Activated naive CD8-positive, alpha-beta T cell treated with anti-CD3 and anti-CD28 coated beads, Interleukin-2, amount 50 U/mL, for 24 hours (primary cell): ENCODE measurements at regions not wholly inside any gene's neighbourhood (a gene's known extent, or its start where the extent isn't known, plus 50 kb on each side); places are given as distances from the start of the nearest gene placed in this dataset.
"Not testable (repeated sequence)": the region's sequence is repeated elsewhere in the genome, so short reads cannot be mapped to it uniquely, and the experiment has no call there.

ENCODE experiments used
- ATAC-seq: fragments of 150-1000 bp; cut with Tn5 transposase; one replicate; pipeline ENCODE4 v1.10.0; 2021
- DNase-seq: peaks from one replicate; pipeline ENCODE4 v3.0.0; 2021
- H3K27ac Mint-ChIP-seq: one replicate; pipeline ENCODE4 v1.8.0; 2021; ENCODE audit warnings: mild to moderate bottlenecking, mixed read lengths
- H3K27me3 Mint-ChIP-seq: one replicate; pipeline ENCODE4 v1.8.0; 2021; ENCODE audit warnings: mixed read lengths
- H3K36me3 Mint-ChIP-seq: one replicate; pipeline ENCODE4 v1.8.0; 2021; ENCODE audit warnings: low read depth, mixed read lengths
- H3K4me1 Mint-ChIP-seq: one replicate; pipeline ENCODE4 v1.8.0; 2021; ENCODE audit warnings: mixed read lengths
- H3K4me3 Mint-ChIP-seq: one replicate; pipeline ENCODE4 v1.8.0; 2021; ENCODE audit warnings: mild to moderate bottlenecking, moderate library complexity, mixed read lengths
- H3K9me3 Mint-ChIP-seq: one replicate; pipeline ENCODE4 v1.8.0; 2021; ENCODE audit warnings: mixed read lengths

DNA sequence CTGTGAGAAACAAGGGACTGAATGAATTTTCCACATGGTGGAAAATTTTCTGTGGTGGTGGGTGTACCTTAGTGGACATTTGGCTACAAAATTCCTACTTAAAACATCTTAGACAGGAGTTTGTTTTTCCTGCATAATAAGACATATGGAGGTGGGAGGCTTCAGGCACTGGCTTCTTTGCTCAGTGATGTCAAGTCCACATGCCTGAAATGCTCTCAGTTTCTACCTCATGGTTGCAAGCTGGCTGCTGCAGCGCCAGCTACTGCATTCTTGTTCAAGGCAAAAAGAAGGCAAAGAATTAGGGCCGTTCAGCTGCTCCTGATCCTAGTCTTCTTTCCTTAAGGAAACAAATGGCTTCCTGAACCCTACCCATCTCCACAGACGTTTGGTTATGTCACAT, 99.9 kb upstream of the FAM204A start:
- DNase-seq (no peak), ATAC-seq (no peak)
- Mint-ChIP-seq H3K27me3 (peaks cover 33% of the 10 kb centered on the region), H3K4me3 (no peak overlapping the region), H3K36me3 (no peaks in the 10 kb centered on the region), H3K27ac (no peak overlapping the region), H3K4me1 (no peaks in the 10 kb centered on the region), H3K9me3 (no peaks in the 10 kb centered on the region)

DNA sequence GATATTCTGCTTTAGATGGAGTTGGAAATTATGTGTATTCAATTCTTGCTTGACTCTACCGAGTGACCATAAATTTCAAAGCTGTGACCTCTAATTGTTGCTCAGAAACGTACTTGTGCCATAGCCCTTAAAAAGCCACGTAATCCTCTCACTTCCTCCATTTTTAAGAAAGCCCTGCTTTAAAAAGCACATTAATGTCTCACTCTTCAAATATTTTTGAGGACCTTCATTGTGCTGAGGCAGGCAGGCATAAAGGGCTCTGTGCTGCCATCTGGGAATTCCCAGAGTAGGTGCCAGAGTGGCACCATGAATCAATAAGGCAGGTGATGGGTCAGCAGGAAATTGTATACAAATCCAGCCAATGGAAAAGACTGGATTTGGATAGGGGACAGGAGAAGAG, 97.7 kb upstream of the FAM204A start:
- Mint-ChIP-seq H3K36me3 (no peaks in the 10 kb centered on the region), H3K27me3 (peaks cover 30% of the 10 kb centered on the region), H3K4me1 (no peaks in the 10 kb centered on the region), H3K27ac (no peak overlapping the region), H3K4me3 (no peak overlapping the region), H3K9me3 (no peaks in the 10 kb centered on the region)
- ATAC-seq (no peak), DNase-seq (no peak)

DNA sequence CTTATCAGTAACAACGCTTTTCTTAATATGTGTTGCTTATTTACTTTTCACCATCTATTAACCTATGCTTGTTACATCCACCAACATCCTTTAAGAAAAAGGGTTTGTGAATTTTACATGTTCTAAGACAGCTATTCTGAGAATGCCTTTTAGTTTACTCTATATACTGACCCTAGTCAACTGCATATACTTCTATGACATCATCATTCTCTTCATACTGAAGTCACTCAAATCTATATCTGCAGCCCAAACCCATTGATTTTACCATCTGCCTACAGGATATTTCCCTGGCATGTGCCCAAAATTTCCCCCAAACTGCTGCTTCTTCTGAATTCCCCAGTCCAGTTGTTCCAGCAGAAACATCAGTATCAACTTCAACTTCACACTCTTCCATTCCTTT, 94.6 kb upstream of the FAM204A start:
- no peaks in the 10 kb centered on the region for H3K36me3 Mint-ChIP-seq
- H3K4me3 Mint-ChIP-seq: no peak overlapping the region
- no peak overlapping the region for H3K27ac Mint-ChIP-seq
- no peaks in the 10 kb centered on the region for H3K4me1 Mint-ChIP-seq
- peaks cover 26% of the 10 kb centered on the region for H3K27me3 Mint-ChIP-seq
- no peak for ATAC-seq
- H3K9me3 Mint-ChIP-seq: no peaks in the 10 kb centered on the region
- DNase-seq: no peak

DNA sequence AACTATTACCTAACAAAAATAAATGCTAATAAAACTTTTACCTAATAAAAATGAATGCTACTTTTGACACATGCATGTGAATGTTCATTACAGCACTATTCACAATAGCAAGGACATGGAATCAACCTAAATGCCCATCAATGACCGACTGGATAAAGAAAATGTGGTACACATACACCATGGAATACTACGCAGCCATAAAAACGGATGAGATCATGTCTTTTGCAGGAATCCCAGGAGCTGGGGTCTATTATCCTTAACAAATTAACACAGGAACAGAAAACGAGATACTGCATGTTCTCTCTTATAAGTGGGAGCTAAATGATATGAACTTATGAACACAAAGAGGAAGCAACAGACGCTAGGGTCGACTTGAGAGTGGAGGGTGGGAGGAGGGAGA, 88.1 kb upstream of the FAM204A start:
- no peak overlapping the region for H3K4me3 Mint-ChIP-seq
- H3K36me3 Mint-ChIP-seq: no peaks in the 10 kb centered on the region
- H3K9me3 Mint-ChIP-seq: peaks cover 4% of the 10 kb centered on the region
- H3K27ac Mint-ChIP-seq: no peak overlapping the region
- H3K4me1 Mint-ChIP-seq: no peaks in the 10 kb centered on the region
- DNase-seq (no peak), ATAC-seq (no peak)
- H3K27me3 Mint-ChIP-seq: peaks cover 9% of the 10 kb centered on the region

DNA sequence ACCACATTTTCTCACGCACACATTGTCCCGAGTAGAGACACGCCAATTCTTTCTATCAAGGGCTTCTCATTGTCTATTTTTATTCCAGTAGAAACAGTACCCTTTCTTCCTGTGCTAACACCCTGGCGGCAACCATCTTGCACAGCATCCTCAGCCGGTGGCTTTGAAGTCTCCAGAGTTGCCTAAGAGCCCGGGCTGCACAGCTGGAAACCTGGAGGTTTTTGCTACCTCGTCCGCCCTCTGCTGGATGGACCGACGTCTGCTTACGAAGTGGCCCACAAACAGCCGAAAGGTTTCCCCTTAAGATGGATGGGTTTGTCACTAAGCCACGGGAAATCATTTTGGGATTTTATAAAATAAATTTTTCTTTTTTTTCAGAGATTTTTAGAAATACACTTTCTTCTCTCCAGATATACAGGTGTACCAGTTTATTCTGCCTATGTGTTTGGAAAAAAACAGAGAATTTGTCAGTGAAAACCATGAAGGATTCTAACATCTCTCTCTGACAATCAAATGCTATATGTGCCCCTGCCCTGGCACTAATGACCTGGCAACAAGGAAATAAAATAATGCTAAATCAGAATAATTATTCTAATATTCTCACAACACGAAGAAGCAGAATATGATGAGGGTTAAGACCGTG, 81.8 kb upstream of the FAM204A start:
- no peak overlapping the region for H3K27ac Mint-ChIP-seq
- no peaks in the 10 kb centered on the region for H3K36me3 Mint-ChIP-seq
- no peaks in the 10 kb centered on the region for H3K9me3 Mint-ChIP-seq
- DNase-seq (peak; percentile 72), ATAC-seq (peak; percentile 95)
- H3K4me1 Mint-ChIP-seq: peaks cover 1% of the 10 kb centered on the region
- H3K27me3 Mint-ChIP-seq: peaks cover 13% of the 10 kb centered on the region
- H3K4me3 Mint-ChIP-seq: no peak overlapping the region

DNA sequence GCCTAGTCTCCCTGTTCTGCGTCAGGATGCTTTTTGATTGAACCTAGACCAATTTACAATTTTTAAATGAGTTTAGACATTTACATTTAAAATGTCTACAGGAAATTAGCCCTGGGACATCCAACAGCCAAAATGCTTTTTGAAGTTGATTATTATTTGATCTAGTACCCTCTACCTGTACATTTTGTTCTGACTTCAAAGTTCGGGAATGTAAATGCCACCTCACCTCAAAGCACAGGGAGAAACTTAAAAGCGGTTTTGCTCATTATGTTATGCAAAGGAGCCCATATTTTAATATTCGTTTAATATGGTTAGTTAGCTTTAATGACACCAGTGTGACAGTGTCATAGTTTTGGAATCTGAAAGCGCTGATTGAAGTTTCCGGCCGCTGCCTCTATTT, 80.1 kb upstream of the FAM204A start:
- H3K27ac Mint-ChIP-seq: no peak overlapping the region
- peaks cover 13% of the 10 kb centered on the region for H3K27me3 Mint-ChIP-seq
- H3K9me3 Mint-ChIP-seq: no peaks in the 10 kb centered on the region
- no peak for ATAC-seq
- no peak overlapping the region for H3K4me3 Mint-ChIP-seq
- H3K4me1 Mint-ChIP-seq: peaks cover 1% of the 10 kb centered on the region
- H3K36me3 Mint-ChIP-seq: no peaks in the 10 kb centered on the region
- DNase-seq: no peak

DNA sequence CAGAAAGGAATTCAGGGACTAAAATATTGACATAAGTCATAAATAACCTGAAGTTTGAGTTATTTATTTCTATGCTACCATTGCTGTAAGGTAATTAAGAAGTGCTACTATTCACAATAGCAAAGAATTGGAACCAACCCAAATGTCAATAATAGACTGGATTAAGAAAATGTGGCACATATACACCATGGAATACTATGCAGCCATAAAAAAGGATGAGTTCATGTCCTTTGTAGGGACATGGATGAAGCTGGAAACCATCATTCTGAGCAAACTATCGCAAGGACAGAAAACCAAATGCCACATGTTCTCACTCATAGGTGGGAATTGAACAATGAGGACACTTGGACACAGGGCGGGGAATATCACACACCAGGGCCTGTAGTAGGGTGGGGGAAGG, 77.9 kb upstream of the FAM204A start:
- not testable (repeated sequence) for ATAC-seq, H3K27me3 Mint-ChIP-seq, H3K36me3 Mint-ChIP-seq, H3K4me1 Mint-ChIP-seq, H3K27ac Mint-ChIP-seq, DNase-seq, H3K4me3 Mint-ChIP-seq, H3K9me3 Mint-ChIP-seq

DNA sequence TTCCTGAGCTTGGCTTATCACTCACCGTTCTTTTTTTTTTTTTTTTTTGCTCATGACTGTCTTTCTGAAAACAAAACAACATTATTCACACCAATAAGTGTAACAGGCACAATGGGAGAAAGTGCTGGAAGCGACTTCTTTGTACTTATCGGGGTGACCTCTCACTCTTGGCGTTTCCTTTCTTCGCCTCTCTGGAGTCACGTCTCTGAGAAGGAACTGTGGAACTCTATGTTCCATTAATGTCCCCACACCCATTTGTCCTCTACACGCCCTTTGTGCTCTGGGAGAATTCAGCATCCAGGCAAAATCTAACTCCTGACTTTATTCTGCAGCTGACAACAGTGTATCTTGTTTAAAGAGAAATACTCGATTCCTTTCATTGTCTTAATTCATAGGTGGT, 70.8 kb upstream of the FAM204A start:
- Mint-ChIP-seq H3K36me3 (no peaks in the 10 kb centered on the region), H3K27me3 (peaks cover 9% of the 10 kb centered on the region), H3K9me3 (no peaks in the 10 kb centered on the region), H3K27ac (no peak overlapping the region), H3K4me3 (no peak overlapping the region), H3K4me1 (no peaks in the 10 kb centered on the region)
- no peak for DNase-seq
- no peak for ATAC-seq

DNA sequence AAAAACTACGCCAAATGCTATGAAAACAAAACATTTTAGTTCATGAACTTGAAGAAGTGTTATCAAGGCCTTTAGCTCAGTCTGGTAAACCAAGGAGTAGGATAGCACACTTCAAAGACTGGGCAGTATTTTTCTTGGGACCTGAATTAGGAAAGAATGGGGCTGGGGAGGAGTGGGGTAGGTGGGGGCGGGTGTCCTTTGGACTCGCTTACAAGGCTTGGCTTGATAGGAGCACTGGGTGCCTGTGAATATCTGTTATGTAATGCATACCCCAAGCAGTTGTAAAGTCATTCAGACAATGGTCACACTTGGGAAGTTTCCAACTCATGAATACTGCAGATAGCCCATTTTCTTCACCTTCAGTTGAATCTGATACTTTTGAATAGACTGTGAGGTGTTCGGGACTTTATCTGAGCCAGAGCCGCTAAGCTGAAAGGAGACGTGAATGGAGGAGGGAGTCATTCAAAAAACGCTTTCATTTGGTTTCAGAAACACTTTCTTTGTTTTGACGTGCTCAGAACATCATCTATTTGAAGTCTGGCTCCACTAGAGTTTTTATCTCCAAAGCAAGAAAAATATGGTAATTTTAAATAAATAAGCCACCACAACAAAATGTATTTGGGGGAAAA, 70.1 kb upstream of the FAM204A start:
- no peak for DNase-seq
- Mint-ChIP-seq H3K36me3 (no peaks in the 10 kb centered on the region), H3K27me3 (peaks cover 9% of the 10 kb centered on the region), H3K27ac (no peak overlapping the region), H3K4me1 (no peaks in the 10 kb centered on the region), H3K4me3 (no peak overlapping the region), H3K9me3 (no peaks in the 10 kb centered on the region)
- no peak for ATAC-seq

DNA sequence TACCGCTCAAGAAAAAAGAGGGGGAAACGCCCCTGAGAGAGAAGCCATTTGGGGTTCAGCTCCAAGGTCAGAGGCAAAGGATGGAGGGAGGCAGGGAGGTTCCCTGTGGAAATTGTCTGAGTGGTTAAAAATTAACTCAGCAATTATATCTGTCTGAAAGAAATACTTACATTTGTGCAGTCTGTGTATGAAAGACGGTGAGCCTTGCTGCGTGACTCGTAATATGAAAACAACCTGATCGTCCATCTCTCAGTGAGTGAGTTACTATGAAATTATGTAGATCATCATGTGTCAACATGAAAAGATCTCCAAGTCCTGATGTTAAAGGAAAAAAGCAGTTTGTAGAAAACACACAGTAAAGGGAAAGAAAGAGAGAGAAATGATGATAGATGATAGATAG, 67.2 kb upstream of the FAM204A start:
- ATAC-seq: no peak
- H3K27me3 Mint-ChIP-seq: peaks cover 13% of the 10 kb centered on the region

DNA sequence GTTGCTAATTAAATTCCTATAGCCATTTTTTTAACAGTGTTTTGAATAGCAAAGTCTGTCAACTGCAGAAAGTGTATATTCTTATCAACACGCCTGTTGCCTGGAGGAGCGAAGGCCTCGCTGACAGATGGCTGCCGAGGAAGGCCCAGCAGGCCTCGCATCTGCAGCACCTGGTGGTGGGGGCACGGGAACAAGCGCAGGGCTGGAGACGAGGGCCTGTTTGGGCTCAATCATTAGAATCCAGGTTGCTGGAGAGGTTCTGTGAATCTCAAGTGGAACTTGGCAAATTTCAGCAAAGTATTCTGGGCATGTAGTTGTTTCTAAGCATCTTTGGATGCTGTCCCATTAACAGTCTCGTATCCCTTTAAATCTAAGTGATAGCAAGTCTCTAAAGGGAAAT, 66.1 kb upstream of the FAM204A start:
- ATAC-seq (no peak), DNase-seq (no peak)
- H3K27me3 Mint-ChIP-seq: peaks cover 20% of the 10 kb centered on the region
- H3K4me1 Mint-ChIP-seq: peaks cover 2% of the 10 kb centered on the region
- no peaks in the 10 kb centered on the region for H3K9me3 Mint-ChIP-seq
- H3K27ac Mint-ChIP-seq: no peak overlapping the region
- no peak overlapping the region for H3K4me3 Mint-ChIP-seq
- no peaks in the 10 kb centered on the region for H3K36me3 Mint-ChIP-seq

More for the DNA sequence above, 67.2 kb upstream of the FAM204A start:
- Mint-ChIP-seq H3K36me3 (no peaks in the 10 kb centered on the region), H3K4me1 (peaks cover 2% of the 10 kb centered on the region), H3K4me3 (no peak overlapping the region), H3K27ac (no peak overlapping the region), H3K9me3 (no peaks in the 10 kb centered on the region)
- DNase-seq: no peak

DNA sequence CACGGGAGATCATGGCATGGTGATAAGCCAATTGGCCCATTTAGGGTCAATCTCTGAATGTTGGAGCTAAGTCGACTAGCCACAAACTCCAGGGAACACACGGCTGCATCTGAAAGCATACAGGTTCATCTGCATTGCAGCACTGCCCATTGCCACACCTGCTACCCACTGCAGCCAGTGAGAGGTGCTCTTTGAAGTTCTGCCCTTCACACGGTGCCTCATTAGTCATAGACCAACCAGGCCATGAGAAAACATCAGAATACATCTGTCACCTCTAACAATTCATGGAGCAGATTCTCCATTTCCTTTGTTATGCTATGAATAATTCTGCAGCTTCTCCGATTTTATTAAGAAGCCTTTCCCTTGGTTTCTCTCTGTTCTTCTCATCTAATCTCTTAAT, 65.7 kb upstream of the FAM204A start:
- Mint-ChIP-seq H3K27ac (no peak overlapping the region), H3K27me3 (peaks cover 18% of the 10 kb centered on the region)
- ATAC-seq: no peak

DNA sequence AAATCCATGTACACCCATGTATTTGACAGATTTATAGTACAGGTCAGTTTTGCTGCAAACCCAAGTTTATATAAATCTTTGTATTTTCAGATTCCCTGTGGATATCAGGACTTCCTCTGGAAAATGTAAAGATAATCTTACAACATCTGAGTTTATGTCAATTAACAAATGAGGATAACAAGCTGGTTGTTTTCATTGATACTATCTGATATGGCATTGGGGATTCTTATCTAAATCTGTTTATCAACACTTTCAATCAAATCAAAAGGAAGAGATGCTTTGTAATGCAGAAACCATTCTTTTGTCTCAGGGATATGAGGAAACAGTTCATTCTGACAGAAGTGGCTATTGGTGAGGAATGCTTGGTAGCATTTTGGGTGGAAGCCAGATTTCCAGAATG, 64.9 kb upstream of the FAM204A start:
- ATAC-seq (no peak), DNase-seq (no peak)
- Mint-ChIP-seq H3K4me3 (no peak overlapping the region), H3K9me3 (peaks cover 4% of the 10 kb centered on the region), H3K27ac (no peak overlapping the region), H3K27me3 (peaks cover 18% of the 10 kb centered on the region), H3K36me3 (no peaks in the 10 kb centered on the region), H3K4me1 (peaks cover 2% of the 10 kb centered on the region)

More for the DNA sequence above, 65.7 kb upstream of the FAM204A start:
- DNase-seq: no peak
- Mint-ChIP-seq H3K4me1 (peaks cover 2% of the 10 kb centered on the region), H3K4me3 (no peak overlapping the region), H3K9me3 (no peaks in the 10 kb centered on the region), H3K36me3 (no peaks in the 10 kb centered on the region)

DNA sequence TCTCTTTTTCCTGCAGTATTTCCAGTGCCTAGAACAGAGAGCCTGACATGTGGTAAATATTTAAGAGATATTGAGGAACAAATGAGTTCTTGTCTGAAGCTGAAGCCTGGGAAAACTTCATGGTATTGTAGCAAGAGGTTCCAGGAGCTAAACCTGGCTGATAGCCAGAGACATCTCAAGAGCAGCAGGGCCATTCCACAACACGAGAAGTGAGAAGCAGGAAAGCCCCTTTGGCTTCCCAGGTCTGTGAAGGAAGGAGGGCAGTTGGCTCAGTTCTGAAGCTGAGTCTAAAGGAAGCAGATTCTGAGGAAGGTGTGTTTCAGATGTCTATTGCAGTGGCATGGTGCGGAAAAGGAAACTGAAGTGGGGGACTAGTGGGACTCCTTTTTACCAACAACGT, 63.8 kb upstream of the FAM204A start:
- Mint-ChIP-seq H3K4me1 (peaks cover 2% of the 10 kb centered on the region), H3K36me3 (no peaks in the 10 kb centered on the region), H3K9me3 (peaks cover 12% of the 10 kb centered on the region), H3K27ac (no peak overlapping the region), H3K4me3 (no peak overlapping the region), H3K27me3 (peaks cover 19% of the 10 kb centered on the region)
- ATAC-seq: no peak
- no peak for DNase-seq

DNA sequence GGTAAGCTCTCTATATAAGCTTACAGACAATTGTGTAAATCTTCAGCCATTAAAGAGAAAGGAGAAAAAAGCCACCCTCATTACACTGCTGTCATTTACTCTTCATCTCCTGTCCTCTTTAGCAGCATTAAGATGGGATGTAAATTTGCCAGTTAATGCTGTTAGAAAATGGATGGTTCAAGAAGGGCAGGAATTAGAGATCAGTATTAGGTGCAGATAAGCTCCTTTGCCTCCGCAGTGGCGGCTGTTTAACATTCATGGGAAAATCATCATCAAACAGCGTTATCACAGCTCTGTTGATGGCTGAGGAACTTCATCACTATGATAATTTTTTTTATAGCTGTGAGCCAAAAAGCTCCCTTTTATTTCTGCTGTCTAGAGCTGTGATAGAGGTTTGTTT, 61.8 kb upstream of the FAM204A start:
- Mint-ChIP-seq H3K4me3 (no peak overlapping the region), H3K4me1 (peaks cover 2% of the 10 kb centered on the region), H3K36me3 (no peaks in the 10 kb centered on the region), H3K27ac (no peak overlapping the region), H3K9me3 (peaks cover 12% of the 10 kb centered on the region), H3K27me3 (peaks cover 14% of the 10 kb centered on the region)
- DNase-seq (no peak), ATAC-seq (no peak)
